SK-N-SH treated with all-trans-retinoic acid at 6 μM for 48 hours (cell line): ENCODE measurements at regions not wholly inside any gene's neighbourhood (a gene's known extent, or its start where the extent isn't known, plus 50 kb on each side); places are given as distances from the start of the nearest gene placed in this dataset.

Source experiments
- ATAC-seq: fragments of 200-7000 bp; cut with Tn5 transposase; 3 replicates; pipeline ENCODE4 v1.9.1; 2020; ENCODE audit warnings: mild to moderate bottlenecking, moderate library complexity
- ARNTL ChIP-seq: fragments of 450-650 bp; formaldehyde crosslinking; IDR thresholded peaks from 2 replicates; pipeline ENCODE4 v1.5.0; 2020; ENCODE audit warnings: low read depth, mild to moderate bottlenecking, moderate library complexity, borderline replicate concordance
- BACH2 ChIP-seq: fragments of 250-450 bp; sonication (Bioruptor Pico); IDR thresholded peaks from 2 replicates; pipeline ENCODE4 v1.9.0; 2021; ENCODE audit warnings: mild to moderate bottlenecking, borderline replicate concordance
- CREB5 ChIP-seq: fragments of 250-450 bp; sonication (Bioruptor Pico); IDR thresholded peaks from 2 replicates; pipeline ENCODE4 v1.5.1; 2020; ENCODE audit warnings: low read depth, mild to moderate bottlenecking, moderate library complexity
- CSDC2 ChIP-seq: fragments of 250-450 bp; sonication (Bioruptor Pico); IDR thresholded peaks from 2 replicates; pipeline ENCODE4 v1.5.0; 2020; ENCODE audit warnings: mild to moderate bottlenecking, moderate library complexity
- CSRNP3 ChIP-seq: fragments of 250-450 bp; sonication (Bioruptor Pico); IDR thresholded peaks from 2 replicates; pipeline ENCODE4 v1.5.1; 2021; ENCODE audit warnings: mild to moderate bottlenecking, moderate library complexity
- GLIS3 ChIP-seq: fragments of 250-450 bp; sonication (Bioruptor Pico); IDR thresholded peaks from 2 replicates; pipeline ENCODE4 v1.5.0; 2020; ENCODE audit warnings: mild to moderate bottlenecking, moderate library complexity
- ISL1 ChIP-seq: fragments of 250-450 bp; sonication (Bioruptor Pico); IDR thresholded peaks from 2 replicates; pipeline ENCODE4 v2.1.2; 2022; ENCODE audit warnings: mild to moderate bottlenecking, moderate library complexity
- OSR1 ChIP-seq: fragments of 250-450 bp; sonication (Bioruptor Pico); IDR thresholded peaks from 2 replicates; pipeline ENCODE4 v1.8.0; 2022; ENCODE audit warnings: moderate library complexity, mild to moderate bottlenecking, inconsistent platforms
- PATZ1 ChIP-seq: fragments of 250-450 bp; sonication (Bioruptor Pico); IDR thresholded peaks from 2 replicates; pipeline ENCODE4 v1.8.0; 2020; ENCODE audit warnings: mild to moderate bottlenecking, moderate library complexity, borderline replicate concordance
- POU6F1 ChIP-seq: fragments of 250-450 bp; sonication (Bioruptor Pico); IDR thresholded peaks from 2 replicates; pipeline ENCODE4 v1.8.0; 2021; ENCODE audit warnings: low read depth, mild to moderate bottlenecking, moderate library complexity, borderline replicate concordance
- PPARA ChIP-seq: fragments of 250-450 bp; sonication (Bioruptor Pico); IDR thresholded peaks from 2 replicates; pipeline ENCODE4 v1.5.0; 2020; ENCODE audit warnings: mild to moderate bottlenecking, borderline replicate concordance
- RARB ChIP-seq: fragments of 250-450 bp; sonication (Bioruptor Pico); IDR thresholded peaks from 2 replicates; pipeline ENCODE4 v1.8.0; 2021; ENCODE audit warnings: mild to moderate bottlenecking, moderate library complexity
- SNAI2 ChIP-seq: fragments of 250-450 bp; sonication (Bioruptor Pico); IDR thresholded peaks from 2 replicates; pipeline ENCODE4 v1.5.0; 2020; ENCODE audit warnings: mild to moderate bottlenecking, moderate library complexity
- TCF4 ChIP-seq: fragments of 250-450 bp; sonication (Bioruptor Pico); IDR thresholded peaks from 2 replicates; pipeline ENCODE4 v1.8.0; 2021; ENCODE audit warnings: mild to moderate bottlenecking, moderate library complexity, borderline replicate concordance
- TOX ChIP-seq: fragments of 250-450 bp; sonication (Bioruptor Pico); IDR thresholded peaks from 2 replicates; pipeline ENCODE4 v1.8.0; 2021; ENCODE audit warnings: mild to moderate bottlenecking, moderate library complexity, borderline replicate concordance
- TSHZ2 ChIP-seq: fragments of 250-450 bp; sonication (Bioruptor Pico); IDR thresholded peaks from 2 replicates; pipeline ENCODE4 v1.5.0; 2020; ENCODE audit warnings: mild to moderate bottlenecking, moderate library complexity
- ZC3H10 ChIP-seq: fragments of 250-450 bp; sonication (Bioruptor Pico); IDR thresholded peaks from 2 replicates; pipeline ENCODE4 v1.5.1; 2021; ENCODE audit warnings: mild to moderate bottlenecking, moderate library complexity
- ZFP3 ChIP-seq: fragments of 250-450 bp; sonication (Bioruptor Pico); IDR thresholded peaks from 2 replicates; pipeline ENCODE4 v1.5.0; 2020; ENCODE audit warnings: mild to moderate bottlenecking, moderate library complexity
- ZFP30 ChIP-seq: fragments of 450-650 bp; formaldehyde crosslinking; IDR thresholded peaks from 2 replicates; pipeline ENCODE4 v1.5.0; 2022; ENCODE audit warnings: mild to moderate bottlenecking, moderate library complexity
- ZNF565 ChIP-seq: fragments of 450-650 bp; formaldehyde crosslinking; conservative IDR thresholded peaks from 2 replicates; pipeline ENCODE4 v1.5.0; 2020; ENCODE audit warnings: low read depth, mild to moderate bottlenecking, moderate library complexity
- ZNF70 ChIP-seq: fragments of 450-650 bp; formaldehyde crosslinking; IDR thresholded peaks from 2 replicates; pipeline ENCODE4 v1.5.0; 2020; ENCODE audit warnings: mild to moderate bottlenecking, moderate library complexity
- ZNF8 ChIP-seq: fragments of 450-650 bp; formaldehyde crosslinking; IDR thresholded peaks from 2 replicates; pipeline ENCODE4 v1.5.0; 2020; ENCODE audit warnings: mild to moderate bottlenecking, moderate library complexity

- no peak for TF ChIP-seq ZNF565
These were observed 980.9 kb downstream of the FSTL5 start for GRCh38 chr4:161182913-161183312.

GRCh38 chr4:161178310-161178709 lies 985.5 kb downstream of the FSTL5 start:
- no peak for ATAC-seq
- no peak for TF ChIP-seq ZFP3 (CRISPR knock-in tag)

More at GRCh38 chr4:161182913-161183312, 980.9 kb downstream of the FSTL5 start:
- no peak for ATAC-seq

GRCh38 chr4:161172396-161173026 lies 991.3 kb downstream of the FSTL5 start:
- no peak for ATAC-seq
- TF ChIP-seq ISL1 (CRISPR knock-in tag) (no peak), ZC3H10 (CRISPR knock-in tag) (no peak), OSR1 (CRISPR knock-in tag) (no peak), TCF4 (CRISPR knock-in tag) (no peak), CREB5 (no peak), ZNF565 (no peak), ZNF70 (no peak), GLIS3 (CRISPR knock-in tag) (no peak), ZFP30 (CRISPR knock-in tag) (no peak), SNAI2 (no peak), POU6F1 (CRISPR knock-in tag) (no peak), PPARA (CRISPR knock-in tag) (no peak), BACH2 (CRISPR knock-in tag) (no peak), PATZ1 (CRISPR knock-in tag) (no peak), TSHZ2 (no peak), ZNF8 (CRISPR knock-in tag) (no peak), RARB (CRISPR knock-in tag) (no peak), ZFP3 (CRISPR knock-in tag) (no peak), ARNTL (CRISPR knock-in tag) (no peak), CSRNP3 (CRISPR knock-in tag) (no peak)
- TF ChIP-seq, all 23 proteins: peak for 0

- no peak for ATAC-seq
- TF ChIP-seq POU6F1 (CRISPR knock-in tag) (no peak), ZNF70 (no peak), TOX (CRISPR knock-in tag) (no peak), GLIS3 (CRISPR knock-in tag) (no peak), BACH2 (CRISPR knock-in tag) (no peak), ZNF565 (no peak), ZFP3 (CRISPR knock-in tag) (no peak), RARB (CRISPR knock-in tag) (no peak), SNAI2 (no peak), ZC3H10 (CRISPR knock-in tag) (no peak), ZNF8 (CRISPR knock-in tag) (no peak), ZFP30 (CRISPR knock-in tag) (no peak), CSDC2 (CRISPR knock-in tag) (no peak), TCF4 (CRISPR knock-in tag) (no peak), PPARA (CRISPR knock-in tag) (no peak)
These were observed 996.3 kb downstream of the FSTL5 start for GRCh38 chr4:161167539-161167938.
